Mesendoderm (in vitro differentiated cells): ENCODE measurements at regions not wholly inside any gene's neighbourhood (a gene's known extent, or its start where the extent isn't known, plus 50 kb on each side); places are given as distances from the start of the nearest gene placed in this dataset.

ENCODE experiments used
- DNase-seq: peaks from one replicate; pipeline ENCODE4 v3.0.0; 2013
- H2AK5ac ChIP-seq: 2 replicates; pipeline ENCODE4 v1.6.1; 2013; ENCODE audit warnings: low read length, inconsistent platforms
- H2BK120ac ChIP-seq: 2 replicates; pipeline ENCODE4 v1.6.1; 2013; ENCODE audit warnings: low read depth, mild to moderate bottlenecking, low read length, moderate library complexity, mixed read lengths
- H2BK15ac ChIP-seq: replicated peaks from 2 replicates; pipeline ENCODE4 v1.6.1; 2013; ENCODE audit warnings: low read depth, mild to moderate bottlenecking, moderate library complexity
- H2BK5ac ChIP-seq: 2 replicates; pipeline ENCODE4 v1.6.1; 2013; ENCODE audit warnings: low read length, inconsistent platforms
- H3K18ac ChIP-seq: 2 replicates; pipeline ENCODE4 v1.6.1; 2013; ENCODE audit warnings: mild to moderate bottlenecking, low read length, mixed read lengths
- H3K23ac ChIP-seq: one replicate; pipeline ENCODE4 v1.6.1; 2013; ENCODE audit warnings: low read length
- H3K27ac ChIP-seq: 2 replicates; pipeline ENCODE4 v1.5.1; 2013; ENCODE audit warnings: low read depth, mild to moderate bottlenecking, inconsistent platforms, low read length, moderate library complexity
- H3K27me3 ChIP-seq: 2 replicates; pipeline ENCODE4 v1.6.1; 2013; ENCODE audit warnings: low read length, control low read depth, mild to moderate bottlenecking, inconsistent platforms; ENCODE audit not compliant: insufficient read depth, poor library complexity
- H3K36me3 ChIP-seq: 2 replicates; pipeline ENCODE4 v1.6.1; 2013; ENCODE audit warnings: low read length, inconsistent platforms; ENCODE audit not compliant: control insufficient read depth, insufficient read depth
- H3K4ac ChIP-seq: one replicate; pipeline ENCODE4 v1.6.1; 2013; ENCODE audit warnings: low read depth, mild to moderate bottlenecking, low read length, moderate library complexity
- H3K4me1 ChIP-seq: 2 replicates; pipeline ENCODE4 v1.6.1; 2013; ENCODE audit warnings: low read depth, low read length, inconsistent platforms; ENCODE audit not compliant: control insufficient read depth
- H3K4me2 ChIP-seq: 2 replicates; pipeline ENCODE4 v1.6.1; 2013; ENCODE audit warnings: low read length
- H3K4me3 ChIP-seq: 2 replicates; pipeline ENCODE4 v1.5.1; 2013; ENCODE audit warnings: mild to moderate bottlenecking, low read length
- H3K56ac ChIP-seq: one replicate; pipeline ENCODE4 v1.6.1; 2013; ENCODE audit warnings: low read length
- H3K79me1 ChIP-seq: 2 replicates; pipeline ENCODE4 v1.6.1; 2013; ENCODE audit warnings: low read length, inconsistent platforms
- H3K79me2 ChIP-seq: 2 replicates; pipeline ENCODE4 v1.6.1; 2013; ENCODE audit warnings: mild to moderate bottlenecking, low read length; ENCODE audit not compliant: control insufficient read depth, insufficient read depth
- H3K9ac ChIP-seq: 2 replicates; pipeline ENCODE4 v1.6.1; 2013; ENCODE audit warnings: low read length, inconsistent platforms
- H4K5ac ChIP-seq: one replicate; pipeline ENCODE4 v1.6.1; 2013; ENCODE audit warnings: low read length
- H4K8ac ChIP-seq: one replicate; pipeline ENCODE4 v1.6.1; 2013; ENCODE audit warnings: low read depth, mild to moderate bottlenecking, control low read depth, low read length, moderate library complexity
- WGBS: extraction: QIAGEN DNeasy Blood & Tissue Kit; methylation state at CpG from one replicate; pipeline ENCODE4 v1.1.7; 2013; ENCODE audit warnings: low lambda C conversion rate, missing lambda C conversion rate; ENCODE audit not compliant: insufficient coverage; ENCODE audit errors: extremely low coverage; 5-methylcytosine and 5-hydroxymethylcytosine counted together

- Histone ChIP-seq H2BK15ac (no peak overlapping the region), H3K4me2 (no peak overlapping the region), H3K4me3 (no peak overlapping the region), H2BK120ac (no peak overlapping the region), H3K36me3 (no peaks in the 10 kb centered on the region), H3K79me1 (no peaks in the 10 kb centered on the region), H3K23ac (no peak overlapping the region), H3K56ac (no peak overlapping the region), H3K27ac (no peak overlapping the region), H3K27me3 (no peaks in the 10 kb centered on the region), H4K8ac (no peak overlapping the region), H2AK5ac (no peak overlapping the region), H3K4ac (no peak overlapping the region), H3K9ac (no peak overlapping the region), H3K79me2 (no peaks in the 10 kb centered on the region), H2BK5ac (no peak overlapping the region), H3K4me1 (no peaks in the 10 kb centered on the region), H3K18ac (no peak overlapping the region), H4K5ac (no peak overlapping the region)
- WGBS: no CpG with 5 or more reads among the region's 11 CpGs
- DNase-seq: no peak
These were observed 665.6 kb upstream of the EEF2KMT start for GRCh38 chr16:5763176-5763575.

DNA sequence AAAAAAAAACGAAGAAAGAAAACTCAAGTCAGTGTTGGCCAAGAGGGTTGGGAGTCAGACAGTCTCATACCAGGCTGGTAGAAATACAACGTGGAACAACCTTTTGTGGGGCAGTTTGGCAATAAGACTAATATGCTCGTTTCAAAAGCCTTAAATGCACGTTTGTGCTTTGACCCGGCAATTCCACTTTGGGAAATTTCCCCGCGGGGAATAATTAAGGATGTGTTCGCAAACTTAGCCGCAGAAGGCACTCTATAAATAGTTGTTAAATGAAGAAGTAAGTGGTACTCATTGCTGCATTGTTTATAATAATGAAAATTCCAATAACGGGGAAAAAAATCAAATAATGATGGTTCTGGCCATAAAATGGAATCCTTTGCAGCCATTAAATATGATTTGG lies 664.8 kb upstream of the EEF2KMT start:
- no peak overlapping the region for H4K5ac ChIP-seq
- no peak overlapping the region for H4K8ac ChIP-seq
- no peak overlapping the region for H2AK5ac ChIP-seq
- no peak overlapping the region for H3K27ac ChIP-seq
- H3K23ac ChIP-seq: no peak overlapping the region
- H2BK120ac ChIP-seq: no peak overlapping the region
- H3K79me2 ChIP-seq: no peaks in the 10 kb centered on the region
- H2BK15ac ChIP-seq: no peak overlapping the region
- no peaks in the 10 kb centered on the region for H3K36me3 ChIP-seq
- H3K79me1 ChIP-seq: no peaks in the 10 kb centered on the region
- H2BK5ac ChIP-seq: no peak overlapping the region
- H3K4ac ChIP-seq: no peak overlapping the region
- no peak overlapping the region for H3K56ac ChIP-seq
- no peak overlapping the region for H3K4me2 ChIP-seq
- H3K27me3 ChIP-seq: no peaks in the 10 kb centered on the region
- H3K18ac ChIP-seq: no peak overlapping the region
- H3K4me1 ChIP-seq: no peaks in the 10 kb centered on the region
- no peak for DNase-seq
- no peak overlapping the region for H3K9ac ChIP-seq
- no peak overlapping the region for H3K4me3 ChIP-seq
- no CpG with 5 or more reads among the region's 10 CpGs for WGBS

GRCh38 chr16:5761592-5761991 lies 664.0 kb upstream of the EEF2KMT start:
- H3K4ac ChIP-seq: no peak overlapping the region
- no CpG with 5 or more reads among the region's 2 CpGs for WGBS
- no peak overlapping the region for H3K4me2 ChIP-seq
- no peaks in the 10 kb centered on the region for H3K27me3 ChIP-seq
- H3K9ac ChIP-seq: no peak overlapping the region
- H3K4me1 ChIP-seq: no peaks in the 10 kb centered on the region
- no peak overlapping the region for H2AK5ac ChIP-seq
- H3K79me2 ChIP-seq: no peaks in the 10 kb centered on the region
- no peak overlapping the region for H3K27ac ChIP-seq
- no peak overlapping the region for H4K8ac ChIP-seq
- DNase-seq: no peak
- H3K56ac ChIP-seq: no peak overlapping the region
- no peak overlapping the region for H2BK5ac ChIP-seq
- no peak overlapping the region for H3K18ac ChIP-seq
- H3K36me3 ChIP-seq: no peaks in the 10 kb centered on the region
- H4K5ac ChIP-seq: no peak overlapping the region
- no peaks in the 10 kb centered on the region for H3K79me1 ChIP-seq
- H3K23ac ChIP-seq: no peak overlapping the region
- no peak overlapping the region for H2BK120ac ChIP-seq
- no peak overlapping the region for H2BK15ac ChIP-seq
- H3K4me3 ChIP-seq: no peak overlapping the region

- Histone ChIP-seq H3K4me1 (no peaks in the 10 kb centered on the region), H2BK15ac (no peak overlapping the region), H3K56ac (no peak overlapping the region), H3K18ac (no peak overlapping the region), H2AK5ac (no peak overlapping the region), H4K5ac (peak overlapping the region; percentile 50), H3K79me1 (no peaks in the 10 kb centered on the region), H3K9ac (no peak overlapping the region), H3K4ac (no peak overlapping the region), H3K23ac (no peak overlapping the region), H2BK120ac (no peak overlapping the region), H3K79me2 (no peaks in the 10 kb centered on the region), H3K27me3 (no peaks in the 10 kb centered on the region), H4K8ac (no peak overlapping the region), H3K27ac (no peak overlapping the region), H3K4me3 (no peak overlapping the region), H3K36me3 (no peaks in the 10 kb centered on the region), H2BK5ac (no peak overlapping the region), H3K4me2 (no peak overlapping the region)
- no CpG with 5 or more reads among the region's 4 CpGs for WGBS
- no peak for DNase-seq
These were observed 660.7 kb upstream of the EEF2KMT start for GRCh38 chr16:5758281-5758680.

DNA sequence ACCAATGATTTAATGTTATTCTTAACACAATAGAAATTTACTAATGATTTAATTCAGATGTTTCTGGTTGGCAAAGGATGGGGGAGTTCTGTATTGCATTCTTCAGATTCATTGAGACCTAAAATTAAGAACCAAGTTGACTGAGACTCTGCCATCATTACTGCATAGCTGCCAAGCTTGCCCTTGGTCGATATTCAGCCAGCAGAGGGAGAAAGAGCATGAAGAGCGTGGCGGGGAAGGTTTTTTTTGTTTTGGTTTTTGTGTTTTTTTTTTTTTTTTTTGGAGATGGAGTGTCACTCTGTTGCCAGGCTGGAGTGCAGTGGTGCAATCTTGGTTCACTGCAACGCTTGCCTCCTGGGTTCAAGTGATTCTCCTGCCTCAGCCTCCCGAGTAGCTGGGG lies 659.4 kb upstream of the EEF2KMT start:
- Histone ChIP-seq H4K8ac (no peak overlapping the region), H3K4ac (no peak overlapping the region), H3K27me3 (no peaks in the 10 kb centered on the region), H3K79me2 (no peaks in the 10 kb centered on the region), H3K18ac (no peak overlapping the region), H2BK15ac (no peak overlapping the region), H3K4me2 (no peak overlapping the region), H4K5ac (no peak overlapping the region), H3K23ac (no peak overlapping the region), H3K9ac (no peak overlapping the region), H2BK120ac (no peak overlapping the region), H2AK5ac (no peak overlapping the region), H3K27ac (no peak overlapping the region), H3K36me3 (no peaks in the 10 kb centered on the region), H3K79me1 (no peaks in the 10 kb centered on the region), H3K4me3 (no peak overlapping the region), H3K4me1 (no peaks in the 10 kb centered on the region), H3K56ac (no peak overlapping the region), H2BK5ac (no peak overlapping the region)
- WGBS: no CpG with 5 or more reads among the region's 5 CpGs
- peak; percentile 48 for DNase-seq

DNA sequence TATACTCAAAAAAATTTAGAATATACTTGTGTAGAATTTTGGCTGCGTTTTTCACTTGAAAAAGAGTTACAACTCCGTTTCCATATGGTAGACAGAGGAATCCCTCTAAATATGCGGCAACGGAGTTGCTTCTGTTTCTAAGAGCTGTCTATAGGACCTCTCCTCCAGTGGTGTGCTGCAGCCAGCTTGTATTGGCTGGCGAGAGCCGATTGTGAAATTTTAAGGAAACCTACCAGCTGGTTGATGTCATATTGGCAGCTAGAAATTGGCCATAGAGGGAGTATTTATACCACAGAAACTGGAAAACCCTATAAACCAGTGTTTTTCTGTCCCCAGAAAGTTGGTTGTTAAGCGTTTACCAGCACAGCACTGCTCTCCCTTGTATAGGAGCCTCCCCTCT lies 655.8 kb upstream of the EEF2KMT start:
- Histone ChIP-seq H3K23ac (no peak overlapping the region), H3K79me2 (no peaks in the 10 kb centered on the region), H2BK5ac (peak overlapping the region; percentile 50), H3K56ac (no peak overlapping the region), H2BK120ac (peak overlapping the region; percentile 28), H3K18ac (no peak overlapping the region), H2AK5ac (no peak overlapping the region), H3K36me3 (no peaks in the 10 kb centered on the region), H3K4me3 (no peak overlapping the region), H3K4ac (no peak overlapping the region), H4K8ac (no peak overlapping the region), H3K79me1 (no peaks in the 10 kb centered on the region), H4K5ac (no peak overlapping the region), H3K9ac (no peak overlapping the region), H3K27me3 (no peaks in the 10 kb centered on the region), H3K4me1 (no peaks in the 10 kb centered on the region), H3K27ac (no peak overlapping the region), H2BK15ac (no peak overlapping the region), H3K4me2 (no peak overlapping the region)
- WGBS: no CpG with 5 or more reads among the region's 7 CpGs
- no peak for DNase-seq
